Type B pancreatic cell (in vitro differentiated cells): ENCODE measurements at regions not wholly inside any gene's neighbourhood (a gene's known extent, or its start where the extent isn't known, plus 50 kb on each side); places are given as distances from the start of the nearest gene placed in this dataset.

ENCODE experiments used
- DNase-seq: peaks from one replicate; pipeline ENCODE4 v3.0.0; 2021; ENCODE audit warnings: mixed read lengths; ENCODE audit not compliant: unreplicated experiment; ENCODE audit errors: extremely low spot score
- H3K27ac Mint-ChIP-seq: 2 replicates; pipeline ENCODE4 v1.8.0; 2021; ENCODE audit warnings: mild to moderate bottlenecking, mixed read lengths
- H3K27me3 Mint-ChIP-seq: 2 replicates; pipeline ENCODE4 v1.8.0; 2021; ENCODE audit warnings: mixed read lengths
- H3K36me3 Mint-ChIP-seq: 2 replicates; pipeline ENCODE4 v1.8.0; 2021; ENCODE audit warnings: mixed read lengths
- H3K4me1 Mint-ChIP-seq: one replicate; pipeline ENCODE4 v1.8.0; 2021; ENCODE audit warnings: mixed read lengths; ENCODE audit not compliant: unreplicated experiment
- H3K4me3 Mint-ChIP-seq: 2 replicates; pipeline ENCODE4 v1.8.0; 2021; ENCODE audit warnings: mild to moderate bottlenecking, mixed read lengths
- H3K9me3 Mint-ChIP-seq: 2 replicates; pipeline ENCODE4 v1.8.0; 2021; ENCODE audit warnings: mixed read lengths
- TF ChIP-seq, protein P1 (sequence below): fragments of 200-600 bp; sonication (generic); conservative IDR thresholded peaks from 2 replicates; pipeline ENCODE4 v1.5.0; 2021; ENCODE audit warnings: antibody characterized with exemption, mild to moderate bottlenecking

DNA sequence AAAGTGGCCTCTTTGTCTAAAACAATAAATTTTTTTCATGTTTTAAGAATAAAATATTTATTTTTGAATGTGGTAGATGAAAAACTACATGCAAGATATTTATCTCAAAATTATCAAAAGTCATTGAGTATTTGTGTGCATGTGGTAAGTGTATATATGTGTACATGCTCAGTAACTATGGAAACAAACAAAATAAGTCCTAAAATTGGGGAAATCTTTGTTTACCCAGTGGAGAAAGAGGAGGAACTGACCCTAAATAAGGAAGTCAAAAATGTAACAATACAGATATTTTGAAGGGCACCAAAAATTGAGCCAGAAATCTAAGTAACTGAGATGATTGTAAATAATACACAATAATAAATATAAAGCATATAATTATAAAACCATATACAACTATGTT, 639.2 kb downstream of the MAFB start:
- TF ChIP-seq, protein P1, sequence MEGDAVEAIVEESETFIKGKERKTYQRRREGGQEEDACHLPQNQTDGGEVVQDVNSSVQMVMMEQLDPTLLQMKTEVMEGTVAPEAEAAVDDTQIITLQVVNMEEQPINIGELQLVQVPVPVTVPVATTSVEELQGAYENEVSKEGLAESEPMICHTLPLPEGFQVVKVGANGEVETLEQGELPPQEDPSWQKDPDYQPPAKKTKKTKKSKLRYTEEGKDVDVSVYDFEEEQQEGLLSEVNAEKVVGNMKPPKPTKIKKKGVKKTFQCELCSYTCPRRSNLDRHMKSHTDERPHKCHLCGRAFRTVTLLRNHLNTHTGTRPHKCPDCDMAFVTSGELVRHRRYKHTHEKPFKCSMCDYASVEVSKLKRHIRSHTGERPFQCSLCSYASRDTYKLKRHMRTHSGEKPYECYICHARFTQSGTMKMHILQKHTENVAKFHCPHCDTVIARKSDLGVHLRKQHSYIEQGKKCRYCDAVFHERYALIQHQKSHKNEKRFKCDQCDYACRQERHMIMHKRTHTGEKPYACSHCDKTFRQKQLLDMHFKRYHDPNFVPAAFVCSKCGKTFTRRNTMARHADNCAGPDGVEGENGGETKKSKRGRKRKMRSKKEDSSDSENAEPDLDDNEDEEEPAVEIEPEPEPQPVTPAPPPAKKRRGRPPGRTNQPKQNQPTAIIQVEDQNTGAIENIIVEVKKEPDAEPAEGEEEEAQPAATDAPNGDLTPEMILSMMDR, result no peak
- DNase-seq, result no peak
- Mint-ChIP-seq H3K27ac (no peak overlapping the region), H3K4me3 (no peak overlapping the region), H3K4me1 (no peaks in the 10 kb centered on the region), H3K36me3 (no peaks in the 10 kb centered on the region), H3K27me3 (peaks cover 3% of the 10 kb centered on the region), H3K9me3 (no peaks in the 10 kb centered on the region)

DNA sequence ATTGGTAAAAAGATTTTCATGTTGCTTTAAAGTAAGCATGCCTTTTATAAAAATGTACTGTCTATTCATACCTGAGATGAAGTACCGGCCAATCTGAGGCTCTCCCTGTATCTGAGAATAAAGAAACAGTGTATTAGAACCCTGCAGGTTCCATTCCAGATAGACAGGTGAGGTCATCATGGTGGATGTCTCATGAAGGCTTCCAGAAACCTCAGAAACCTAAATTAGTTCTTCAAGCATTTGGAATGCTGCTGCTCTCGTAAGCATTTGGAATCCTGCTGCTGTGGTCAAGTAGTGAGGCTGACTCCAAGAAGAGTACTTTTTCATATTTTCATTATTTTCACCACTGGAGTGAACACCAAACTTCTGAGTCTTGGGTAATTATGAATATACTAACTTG, 642.3 kb downstream of the MAFB start:
- TF ChIP-seq, protein P1, result no peak
- no peaks in the 10 kb centered on the region for H3K36me3 Mint-ChIP-seq
- DNase-seq, result no peak
- no peak overlapping the region for H3K27ac Mint-ChIP-seq
- no peak overlapping the region for H3K4me3 Mint-ChIP-seq
- no peaks in the 10 kb centered on the region for H3K9me3 Mint-ChIP-seq
- peaks cover 3% of the 10 kb centered on the region for H3K27me3 Mint-ChIP-seq
- no peaks in the 10 kb centered on the region for H3K4me1 Mint-ChIP-seq

DNA sequence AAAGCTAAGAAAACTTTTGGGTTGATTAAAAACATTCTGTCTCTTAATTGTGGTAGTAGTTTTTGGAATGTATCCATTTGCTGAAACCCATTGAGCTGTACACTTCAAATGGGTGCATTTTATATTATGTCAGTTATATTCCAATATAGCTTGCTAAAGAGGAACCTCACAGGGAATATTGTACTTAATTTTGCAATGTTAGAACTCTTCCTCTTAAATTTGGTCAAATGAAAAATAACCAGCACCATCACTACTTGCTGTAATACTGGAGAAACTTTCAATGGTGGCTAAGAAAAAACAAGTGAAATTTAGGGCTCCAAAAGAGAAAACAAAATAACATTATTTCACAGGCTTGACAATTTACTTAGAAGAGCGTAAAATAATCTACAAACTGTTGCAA, 651.5 kb downstream of the MAFB start:
- DNase-seq, result no peak
- H3K27me3 Mint-ChIP-seq, result no peaks in the 10 kb centered on the region
- H3K4me3 Mint-ChIP-seq, result no peak overlapping the region
- H3K4me1 Mint-ChIP-seq, result no peaks in the 10 kb centered on the region
- TF ChIP-seq, protein P1, result no peak
- H3K27ac Mint-ChIP-seq, result no peak overlapping the region
- H3K36me3 Mint-ChIP-seq, result no peaks in the 10 kb centered on the region
- no peaks in the 10 kb centered on the region for H3K9me3 Mint-ChIP-seq

DNA sequence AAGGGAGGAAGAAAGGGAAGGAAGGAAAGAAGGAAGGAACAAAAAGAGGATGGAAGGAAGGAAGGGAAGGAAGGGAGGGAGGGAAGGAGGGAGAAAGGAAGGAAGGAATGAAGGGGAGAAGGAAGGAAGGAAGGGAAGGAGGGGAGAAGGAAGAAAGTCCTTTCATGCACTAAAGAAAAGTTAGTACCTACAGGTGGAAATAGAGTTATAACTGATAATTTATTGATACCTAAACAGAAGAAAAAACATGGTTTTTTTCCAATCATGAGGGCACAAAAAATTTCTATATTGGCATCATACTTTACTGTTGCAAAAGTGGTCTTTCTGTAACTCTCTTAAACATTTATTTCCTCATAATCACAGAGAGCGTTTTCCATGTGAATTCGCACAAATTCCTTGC, 659.4 kb downstream of the MAFB start:
- Mint-ChIP-seq H3K27ac (no peak overlapping the region), H3K9me3 (peaks cover 9% of the 10 kb centered on the region), H3K4me3 (no peak overlapping the region), H3K27me3 (peaks cover 4% of the 10 kb centered on the region), H3K36me3 (no peaks in the 10 kb centered on the region), H3K4me1 (no peaks in the 10 kb centered on the region)
- TF ChIP-seq, protein P1, result no peak
- DNase-seq, result no peak

DNA sequence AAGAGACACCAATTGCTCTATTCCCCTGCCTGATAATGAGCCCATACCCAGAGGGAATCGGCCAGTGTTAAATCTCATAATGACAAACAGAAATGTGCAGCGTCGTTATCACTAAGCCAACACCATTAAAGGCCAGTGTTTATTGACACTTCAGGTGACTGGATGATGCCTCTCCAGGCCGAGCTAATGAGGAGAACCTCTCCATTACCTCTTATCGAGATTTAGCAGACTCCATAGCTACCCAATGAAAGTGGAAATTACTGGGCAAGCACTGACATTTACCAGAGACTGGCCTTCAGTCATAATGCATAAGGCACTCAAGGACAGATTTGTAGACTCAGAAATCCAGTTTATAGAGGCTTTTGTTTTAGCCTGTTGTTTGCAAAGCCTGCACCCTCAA, 669.5 kb downstream of the MAFB start:
- peaks cover 9% of the 10 kb centered on the region for H3K9me3 Mint-ChIP-seq
- peak overlapping the region; percentile 3 for H3K4me3 Mint-ChIP-seq
- DNase-seq, result no peak
- H3K4me1 Mint-ChIP-seq, result peaks cover 14% of the 10 kb centered on the region
- H3K36me3 Mint-ChIP-seq, result no peaks in the 10 kb centered on the region
- H3K27me3 Mint-ChIP-seq, result no peaks in the 10 kb centered on the region
- TF ChIP-seq, protein P1, result no peak
- no peak overlapping the region for H3K27ac Mint-ChIP-seq

DNA sequence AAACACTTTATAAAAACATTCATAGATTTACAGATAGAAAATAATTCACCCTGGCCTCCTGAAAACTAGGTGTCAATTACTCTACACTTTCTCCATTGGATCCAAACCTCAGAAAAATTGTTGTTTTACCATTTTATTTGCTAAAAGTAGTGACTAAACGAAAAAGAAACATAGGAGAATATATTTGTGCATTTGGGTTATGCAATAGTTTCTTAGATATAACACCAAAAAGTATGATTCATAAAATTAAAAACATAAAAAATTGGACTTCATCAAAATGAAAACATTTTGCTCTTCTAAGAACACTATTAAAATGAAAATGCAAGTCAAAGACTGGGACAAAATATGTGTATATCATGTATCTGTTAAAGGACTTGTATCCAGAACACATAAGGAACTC, 671.3 kb downstream of the MAFB start:
- H3K36me3 Mint-ChIP-seq, result no peaks in the 10 kb centered on the region
- no peak overlapping the region for H3K27ac Mint-ChIP-seq
- H3K27me3 Mint-ChIP-seq, result no peaks in the 10 kb centered on the region
- DNase-seq, result no peak
- TF ChIP-seq, protein P1, result no peak
- H3K4me3 Mint-ChIP-seq, result no peak overlapping the region
- H3K4me1 Mint-ChIP-seq, result peaks cover 8% of the 10 kb centered on the region
- H3K9me3 Mint-ChIP-seq, result peaks cover 12% of the 10 kb centered on the region
